HG03196 (cell line): ENCODE measurements at regions not wholly inside any gene's neighbourhood (a gene's known extent, or its start where the extent isn't known, plus 50 kb on each side); places are given as distances from the start of the nearest gene placed in this dataset.
"Not testable (repeated sequence)": the region's sequence is repeated elsewhere in the genome, so short reads cannot be mapped to it uniquely, and the experiment has no call there.

Experiments
- ATAC-seq: cut with Tn5 transposase; IDR thresholded peaks from one replicate; pipeline ENCODE4 v1.9.1; 2021; ENCODE audit not compliant: unreplicated experiment

GRCh38 chr7:138214926-138215325 lies 138.7 kb downstream of the AKR1D1 start:
- no peak for ATAC-seq

GRCh38 chr7:138220321-138220720 lies 144.1 kb downstream of the AKR1D1 start:
- not testable (repeated sequence) for ATAC-seq

GRCh38 chr7:138221388-138221787 lies 145.1 kb downstream of the AKR1D1 start:
- not testable (repeated sequence) for ATAC-seq

- ATAC-seq: no peak
These were observed 147.2 kb downstream of the AKR1D1 start for GRCh38 chr7:138223402-138223879.

GRCh38 chr7:138226001-138226476 lies 149.8 kb downstream of the AKR1D1 start:
- no peak for ATAC-seq

- no peak for ATAC-seq
These were observed 150.6 kb downstream of the AKR1D1 start for GRCh38 chr7:138226745-138227279.

GRCh38 chr7:138228119-138228518 lies 151.9 kb downstream of the AKR1D1 start:
- no peak for ATAC-seq

- ATAC-seq: no peak
These were observed 152.5 kb downstream of the AKR1D1 start for GRCh38 chr7:138228769-138229168.

- ATAC-seq: no peak
These were observed 156.9 kb downstream of the AKR1D1 start for GRCh38 chr7:138233189-138233588.

GRCh38 chr7:138235207-138235606 lies 158.9 kb downstream of the AKR1D1 start:
- no peak for ATAC-seq

GRCh38 chr7:138237995-138238394 lies 161.7 kb downstream of the AKR1D1 start:
- no peak for ATAC-seq

GRCh38 chr7:138238734-138239659 lies 162.7 kb downstream of the AKR1D1 start:
- ATAC-seq: no peak

GRCh38 chr7:138243430-138243829 lies 167.2 kb downstream of the AKR1D1 start:
- ATAC-seq: no peak

- no peak for ATAC-seq
These were observed 167.6 kb downstream of the AKR1D1 start for GRCh38 chr7:138243836-138244235.

- ATAC-seq: no peak
These were observed 168.3 kb downstream of the AKR1D1 start for GRCh38 chr7:138244606-138245005.

- no peak for ATAC-seq
These were observed 169.0 kb downstream of the AKR1D1 start for GRCh38 chr7:138245216-138245615.

- ATAC-seq: no peak
These were observed 169.4 kb downstream of the AKR1D1 start for GRCh38 chr7:138245682-138246081.

GRCh38 chr7:138246428-138246827 lies 170.2 kb downstream of the AKR1D1 start:
- no peak for ATAC-seq

GRCh38 chr7:138247081-138247480 lies 170.8 kb downstream of the AKR1D1 start:
- ATAC-seq: no peak

- no peak for ATAC-seq
These were observed 171.5 kb downstream of the AKR1D1 start for GRCh38 chr7:138247568-138248333.

GRCh38 chr7:138248609-138249008 lies 172.3 kb downstream of the AKR1D1 start:
- no peak for ATAC-seq
